ENCODE measurements at regions not wholly inside any gene's neighbourhood (a gene's known extent, or its start where the extent isn't known, plus 50 kb on each side); places are given as distances from the start of the nearest gene placed in this dataset.
A peak's percentile ranks its signal among the peaks of the same experiment; 100 is the strongest.

DNA sequence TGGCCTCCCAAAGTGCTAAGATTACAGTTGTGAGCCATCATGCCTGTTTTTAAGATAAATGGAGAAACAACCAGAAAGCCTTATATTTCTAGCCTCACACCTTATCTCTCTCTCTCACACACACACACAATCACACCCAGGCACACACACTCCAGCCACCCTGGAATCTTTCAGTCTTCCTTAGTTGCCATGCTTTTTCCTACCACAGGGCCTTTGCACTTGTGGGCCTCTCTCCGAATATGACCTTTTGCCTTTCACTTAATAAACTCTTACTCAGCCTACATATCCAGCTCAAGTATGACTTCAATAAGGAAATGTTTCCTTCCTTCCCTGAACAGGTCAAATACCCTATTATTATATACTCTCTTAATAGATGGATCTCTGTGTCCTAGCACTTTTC lies 290.7 kb downstream of the NFIB start:
- Histone ChIP-seq H3K4me3 (ENCODE audit: low read length in 3 of 3) (no peak overlapping the region), H3K36me3 (ENCODE audit: control insufficient read depth in 2 of 3, insufficient read depth in 3 of 3, low read length in 3 of 3) (no peaks in the 10 kb centered on the region), H3K4me1 (ENCODE audit: control insufficient read depth in 2 of 3, insufficient read depth in 2 of 3, low read depth in 1 of 3, low read length in 3 of 3) (peaks cover 0 to 24% (median 10%) of the 10 kb centered on the region in 3 donors), H3K9ac (ENCODE audit: low read length in 3 of 3) (no peak overlapping the region), H3K27ac (ENCODE audit: low read depth in 2 of 2, low read length in 2 of 2) (no peak overlapping the region), H3K9me3 (ENCODE audit: control insufficient read depth in 2 of 3, insufficient read depth in 1 of 3, low read length in 3 of 3) (no peaks in the 10 kb centered on the region), H3K27me3 (ENCODE audit: control insufficient read depth, insufficient read depth, low read length) (no peaks in the 10 kb centered on the region)
- TF ChIP-seq CTCF (IDR thresholded peaks at IDR 0.05; ENCODE audit: borderline replicate concordance, extremely low read depth, insufficient read depth), result no peak
- FAIRE-seq, result no peak
- intact Hi-C loops (cut with DNase I), result no loop called here
- no peak for DNase-seq

GRCh38 chr9:14021871-14022525 lies 291.9 kb downstream of the NFIB start:
- intact Hi-C loops (cut with DNase I), result no loop called here
- FAIRE-seq, result peak; percentile 23
- no peak overlapping the region for H3K27ac ChIP-seq (ENCODE audit: low read depth in 2 of 2, low read length in 2 of 2)

DNA sequence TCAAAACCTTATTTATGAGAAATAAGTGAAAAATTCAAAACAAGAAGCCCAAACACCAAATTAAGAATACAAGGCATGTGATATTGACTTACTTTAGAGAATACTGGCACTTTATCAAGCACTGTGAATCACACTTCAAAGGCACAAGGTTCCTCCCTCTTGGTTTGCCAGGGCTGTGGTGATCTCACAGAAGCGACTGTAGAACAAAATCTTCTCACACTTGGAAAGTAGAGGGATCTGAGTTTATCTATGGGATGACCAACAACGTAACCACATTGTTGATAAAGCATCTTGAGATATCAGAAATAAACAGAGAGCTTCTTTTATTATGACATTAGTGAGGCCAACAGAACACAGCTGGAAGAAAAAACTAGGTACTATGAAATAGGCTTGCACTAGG lies 295.9 kb downstream of the NFIB start:
- H3K9ac ChIP-seq (ENCODE audit: low read length in 3 of 3), result no peak overlapping the region
- no peak overlapping the region for H3K4me3 ChIP-seq (ENCODE audit: low read length in 3 of 3)
- FAIRE-seq (no peak), DNase-seq (no peak)
- TF ChIP-seq CTCF (IDR thresholded peaks at IDR 0.05; ENCODE audit: borderline replicate concordance, extremely low read depth, insufficient read depth), result no peak
- no peaks in the 10 kb centered on the region for H3K27me3 ChIP-seq (ENCODE audit: control insufficient read depth, insufficient read depth, low read length)
- intact Hi-C loops (cut with DNase I), result no loop called here
- H3K4me1 ChIP-seq (ENCODE audit: control insufficient read depth in 2 of 3, insufficient read depth in 2 of 3, low read depth in 1 of 3, low read length in 3 of 3), result peaks cover 0 to 9% (median 0%) of the 10 kb centered on the region in 3 donors
- no peaks in the 10 kb centered on the region for H3K9me3 ChIP-seq (ENCODE audit: control insufficient read depth in 2 of 3, insufficient read depth in 1 of 3, low read length in 3 of 3)
- no peaks in the 10 kb centered on the region for H3K36me3 ChIP-seq (ENCODE audit: control insufficient read depth in 2 of 3, insufficient read depth in 3 of 3, low read length in 3 of 3)
- H3K27ac ChIP-seq (ENCODE audit: low read depth in 2 of 2, low read length in 2 of 2), result no peak overlapping the region

More at GRCh38 chr9:14021871-14022525, 291.9 kb downstream of the NFIB start:
- no peak for TF ChIP-seq CTCF (IDR thresholded peaks at IDR 0.05; ENCODE audit: borderline replicate concordance, extremely low read depth, insufficient read depth)
- no peaks in the 10 kb centered on the region for H3K27me3 ChIP-seq (ENCODE audit: control insufficient read depth, insufficient read depth, low read length)
- no peaks in the 10 kb centered on the region for H3K9me3 ChIP-seq (ENCODE audit: control insufficient read depth in 2 of 3, insufficient read depth in 1 of 3, low read length in 3 of 3)
- no peak overlapping the region for H3K9ac ChIP-seq (ENCODE audit: low read length in 3 of 3)
- no peak overlapping the region for H3K4me3 ChIP-seq (ENCODE audit: low read length in 3 of 3)
- H3K4me1 ChIP-seq (ENCODE audit: control insufficient read depth in 2 of 3, insufficient read depth in 2 of 3, low read depth in 1 of 3, low read length in 3 of 3), result peaks cover 0 to 19% (median 3%) of the 10 kb centered on the region in 3 donors
- peak in 1 of 5 donors; percentile 6 for DNase-seq
- no peaks in the 10 kb centered on the region for H3K36me3 ChIP-seq (ENCODE audit: control insufficient read depth in 2 of 3, insufficient read depth in 3 of 3, low read length in 3 of 3)

DNA sequence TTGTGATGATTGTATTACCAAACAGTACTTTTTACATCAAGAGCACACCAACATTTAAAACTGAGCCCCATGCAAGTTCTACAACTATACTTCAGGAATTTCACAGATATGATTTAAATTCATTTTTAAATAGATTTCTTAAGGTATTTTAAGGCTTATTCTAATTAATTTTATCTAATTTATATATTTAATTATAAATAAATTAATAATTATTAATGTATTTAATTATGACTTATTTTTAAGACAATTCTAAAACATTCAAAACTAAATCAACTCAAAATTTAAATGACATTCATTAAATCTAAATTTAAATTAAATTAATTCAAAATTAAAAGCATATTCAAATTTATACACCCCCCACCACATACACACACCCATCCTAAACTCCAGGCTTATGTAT lies 299.2 kb downstream of the NFIB start:
- Histone ChIP-seq H3K36me3 (ENCODE audit: control insufficient read depth in 2 of 3, insufficient read depth in 3 of 3, low read length in 3 of 3) (no peaks in the 10 kb centered on the region), H3K4me1 (ENCODE audit: control insufficient read depth in 2 of 3, insufficient read depth in 2 of 3, low read depth in 1 of 3, low read length in 3 of 3) (no peaks in the 10 kb centered on the region), H3K4me3 (ENCODE audit: low read length in 3 of 3) (no peak overlapping the region), H3K27ac (ENCODE audit: low read depth in 2 of 2, low read length in 2 of 2) (no peak overlapping the region), H3K9me3 (ENCODE audit: control insufficient read depth in 2 of 3, insufficient read depth in 1 of 3, low read length in 3 of 3) (no peaks in the 10 kb centered on the region), H3K9ac (ENCODE audit: low read length in 3 of 3) (no peak overlapping the region), H3K27me3 (ENCODE audit: control insufficient read depth, insufficient read depth, low read length) (no peaks in the 10 kb centered on the region)
- intact Hi-C loops (cut with DNase I), result no loop called here
- TF ChIP-seq CTCF (IDR thresholded peaks at IDR 0.05; ENCODE audit: borderline replicate concordance, extremely low read depth, insufficient read depth), result no peak
- DNase-seq (no peak), FAIRE-seq (peak; percentile 76)

Data from kidney (tissue), 13 donors.